Stimulated activated CD4-positive, alpha-beta T cell treated with anti-CD3 and anti-CD28 coated beads, TNF-alpha, amount 100 ng/mL, for 24 hours (primary cell): ENCODE measurements at regions not wholly inside any gene's neighbourhood (a gene's known extent, or its start where the extent isn't known, plus 50 kb on each side); places are given as distances from the start of the nearest gene placed in this dataset.
"Not testable (repeated sequence)": the region's sequence is repeated elsewhere in the genome, so short reads cannot be mapped to it uniquely, and the experiment has no call there.

Experiments used
- DNase-seq, 3 experiments: peaks; one replicate each; pipeline ENCODE4 v3.0.0-alpha.2; 2020; ENCODE audit warnings: low read depth in 3 of 3

DNA sequence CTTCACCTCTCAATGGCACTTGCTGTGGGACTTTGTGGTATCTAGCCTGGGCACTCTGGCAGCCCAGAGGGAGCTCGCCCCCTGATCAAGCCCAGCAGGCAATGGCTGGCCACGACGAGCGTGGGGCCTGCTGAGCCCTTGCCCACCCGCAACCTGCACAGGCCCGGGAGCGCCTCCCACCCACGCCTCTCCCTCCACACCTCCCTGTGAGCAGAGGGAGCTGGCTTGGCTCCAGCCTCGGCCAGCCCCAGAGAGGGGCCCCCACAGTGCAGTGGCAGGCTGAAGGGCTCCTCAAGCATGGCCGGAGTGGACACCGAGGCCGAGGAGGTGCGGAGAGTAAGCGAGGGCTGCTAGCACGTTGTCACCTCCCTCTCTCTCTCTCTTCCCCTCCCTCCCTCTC is 595.8 kb downstream of the TRIML1 start:
- no peak for DNase-seq

DNA sequence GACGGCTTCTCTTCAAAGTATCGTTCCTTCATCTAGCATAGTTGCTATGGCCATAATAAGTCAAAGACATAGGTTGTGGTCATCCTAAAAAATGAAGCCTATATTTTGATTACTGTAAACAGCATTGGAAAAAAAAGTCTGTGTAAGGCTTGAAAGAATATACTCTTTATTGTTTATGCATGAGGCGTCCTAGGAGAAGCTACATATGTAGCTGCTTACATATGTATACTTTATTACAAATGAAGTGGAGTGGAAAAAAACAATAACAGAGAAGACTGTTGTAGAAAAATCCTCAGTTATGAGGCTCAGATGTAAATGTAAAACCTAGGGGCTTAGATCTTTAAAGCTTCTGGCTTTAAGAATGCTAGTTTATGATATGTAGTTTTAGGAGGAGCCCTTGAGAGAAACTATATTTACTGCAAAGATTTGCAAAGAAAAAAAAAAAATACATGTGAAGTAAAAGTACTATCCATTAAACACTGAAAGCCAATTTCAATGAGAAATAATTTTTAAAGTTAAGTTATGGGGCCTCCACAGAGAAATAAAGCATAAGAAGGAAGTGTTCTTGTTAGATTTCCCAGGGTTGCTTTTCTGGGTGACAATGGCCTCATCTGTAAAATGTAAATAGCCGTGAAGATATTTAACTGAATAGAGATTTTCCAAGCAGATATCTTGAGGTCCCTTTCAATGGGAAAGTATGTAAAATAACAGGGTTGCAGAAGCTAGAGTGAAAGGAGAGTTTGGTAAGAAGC is 598.2 kb downstream of the TRIML1 start:
- no peak for DNase-seq

DNA sequence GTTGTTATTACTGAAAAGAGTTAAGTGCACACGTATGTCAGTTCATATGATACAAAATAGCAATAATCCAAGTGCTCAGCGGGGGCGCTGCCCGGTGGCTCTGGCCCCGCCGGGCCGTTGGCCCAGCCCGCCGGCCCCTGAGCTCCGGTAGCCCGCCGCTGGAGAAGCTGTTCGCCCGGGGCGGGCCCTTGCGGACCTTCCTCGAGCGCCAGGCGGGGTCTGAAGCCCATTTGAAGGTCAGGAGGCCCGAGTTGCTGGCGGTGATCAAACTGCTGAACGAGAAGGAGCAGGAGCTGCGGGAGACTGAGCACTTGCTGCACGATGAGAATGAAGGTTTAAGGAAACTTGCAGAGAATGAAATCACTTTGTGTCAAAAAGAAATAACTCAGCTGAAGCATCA is 599.0 kb downstream of the TRIML1 start:
- DNase-seq, result not testable (repeated sequence)

DNA sequence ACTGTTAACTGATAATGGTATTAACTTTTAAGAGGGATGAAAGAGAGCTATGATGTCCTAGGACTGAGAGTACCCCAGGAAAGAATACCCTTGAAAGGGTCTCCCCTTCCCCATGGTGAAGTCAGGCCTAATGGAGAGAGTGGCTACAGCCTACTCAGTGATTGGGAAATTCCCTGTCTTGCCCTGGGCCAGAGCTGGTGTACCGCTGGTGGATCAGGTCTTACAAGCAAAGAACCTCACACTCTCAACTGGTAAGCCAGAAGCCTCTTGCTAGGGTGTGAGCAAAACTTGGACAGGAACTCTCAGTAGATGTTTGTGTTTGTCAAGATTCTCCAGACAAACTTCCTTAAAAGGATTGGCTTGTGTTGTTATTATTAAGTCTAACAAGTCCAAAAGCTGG is 600.9 kb downstream of the TRIML1 start:
- DNase-seq, result not testable (repeated sequence)

DNA sequence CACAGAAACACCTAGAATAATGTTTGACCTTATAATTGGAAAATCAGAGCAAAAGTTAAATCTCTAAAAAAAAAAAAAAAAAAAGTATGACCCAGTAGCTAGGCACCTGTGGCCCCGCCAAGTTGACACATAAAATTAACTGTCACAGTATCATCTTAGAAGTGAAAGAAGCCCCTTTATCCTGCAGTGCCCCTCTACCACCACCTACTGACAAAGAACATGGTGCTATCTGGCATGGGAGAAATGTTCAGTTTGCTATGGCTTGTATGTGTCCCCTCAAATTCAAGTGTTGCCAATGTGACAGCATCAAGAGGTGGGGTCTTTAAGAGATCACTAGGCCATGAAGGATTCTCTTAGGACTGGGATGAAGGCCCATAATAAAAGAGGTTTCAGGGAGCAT is 601.5 kb downstream of the TRIML1 start:
- DNase-seq, result not testable (repeated sequence)

DNA sequence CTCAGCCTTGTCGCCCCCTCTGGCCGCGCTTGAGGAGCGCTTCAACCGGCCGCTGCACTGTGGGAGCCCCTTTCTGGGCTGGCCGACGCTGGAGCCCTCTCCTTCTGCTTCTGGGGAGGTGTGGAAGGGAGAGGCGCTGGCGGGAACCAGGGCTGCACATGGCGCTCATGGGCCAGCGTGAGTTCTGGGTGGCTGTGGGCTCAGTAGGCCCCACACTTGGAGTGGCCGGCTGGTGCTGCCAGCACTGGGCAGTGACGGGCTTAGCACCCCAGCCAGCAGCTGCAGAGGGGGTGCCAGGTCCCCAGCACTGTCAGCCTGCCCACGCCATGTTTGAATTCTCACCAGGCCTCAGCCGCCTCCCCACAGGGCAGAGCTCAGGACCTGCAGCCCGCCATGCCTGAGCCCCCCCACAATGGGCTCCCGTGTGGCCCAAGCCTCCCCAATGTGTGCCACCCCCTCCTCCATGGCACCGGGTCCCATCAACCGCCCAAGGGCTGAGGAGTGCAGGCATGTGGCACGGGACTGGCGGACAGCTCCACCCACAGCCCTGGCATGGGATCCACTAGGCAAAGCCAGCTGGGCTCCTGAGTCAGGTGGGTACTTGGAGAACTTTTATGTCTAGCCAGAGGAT is 615.2 kb downstream of the TRIML1 start:
- DNase-seq, result no peak

DNA sequence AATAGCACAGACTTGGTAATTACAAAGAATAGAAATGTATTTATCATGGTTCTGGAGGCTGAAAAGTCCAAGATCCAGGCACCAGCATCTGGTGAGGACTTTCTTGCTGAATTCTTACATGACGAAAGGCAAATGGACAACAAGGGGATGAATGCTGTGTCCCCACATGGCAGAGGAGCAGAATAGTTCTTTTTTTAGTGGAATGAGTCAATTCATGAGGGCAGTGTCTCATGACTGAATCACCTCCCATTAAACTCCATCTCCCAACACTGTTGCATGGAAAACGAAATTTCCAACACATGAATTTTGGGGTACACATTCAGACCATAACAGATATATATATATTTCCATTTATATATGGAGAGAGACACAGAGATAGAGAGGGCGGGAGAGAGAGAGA is 628.3 kb downstream of the TRIML1 start:
- no peak for DNase-seq

DNA sequence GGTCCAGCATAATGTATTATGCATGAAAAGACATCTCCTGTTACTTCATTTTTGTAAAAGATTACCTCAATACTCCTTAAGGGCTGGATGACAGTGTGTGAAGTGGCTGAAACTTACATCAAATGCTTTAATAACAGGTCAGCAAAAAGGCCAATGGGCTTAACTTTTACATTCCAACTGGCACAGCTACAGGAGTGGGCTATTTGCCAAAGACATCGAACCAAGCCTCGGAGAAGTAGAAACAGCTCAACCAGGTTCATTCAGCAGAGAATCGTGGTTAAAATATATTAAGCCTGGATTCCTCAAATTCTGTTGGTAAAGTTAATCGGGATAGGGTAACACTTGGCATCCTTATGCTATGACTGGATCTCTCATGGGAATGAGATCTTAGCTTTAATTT is 639.7 kb downstream of the TRIML1 start:
- no peak for DNase-seq

DNA sequence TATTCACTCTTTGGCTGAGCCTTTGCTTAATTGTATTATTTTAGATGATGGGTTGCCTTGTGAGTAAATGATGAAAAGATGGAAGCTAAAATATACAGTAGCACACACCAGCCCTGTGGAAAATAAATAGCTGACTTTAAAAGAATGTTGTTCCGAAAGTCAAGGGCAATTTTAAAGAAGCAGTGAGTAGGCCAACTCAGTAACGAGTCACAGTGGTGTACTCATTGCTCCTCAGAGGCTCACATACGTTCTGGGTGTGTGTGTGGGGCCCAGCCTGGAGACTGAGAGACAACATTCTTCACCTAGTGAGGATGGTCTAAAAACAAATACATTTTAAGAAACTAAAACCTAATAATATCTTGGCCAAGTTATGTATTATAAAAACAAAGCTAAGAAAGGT is 640.3 kb downstream of the TRIML1 start:
- no peak for DNase-seq

DNA sequence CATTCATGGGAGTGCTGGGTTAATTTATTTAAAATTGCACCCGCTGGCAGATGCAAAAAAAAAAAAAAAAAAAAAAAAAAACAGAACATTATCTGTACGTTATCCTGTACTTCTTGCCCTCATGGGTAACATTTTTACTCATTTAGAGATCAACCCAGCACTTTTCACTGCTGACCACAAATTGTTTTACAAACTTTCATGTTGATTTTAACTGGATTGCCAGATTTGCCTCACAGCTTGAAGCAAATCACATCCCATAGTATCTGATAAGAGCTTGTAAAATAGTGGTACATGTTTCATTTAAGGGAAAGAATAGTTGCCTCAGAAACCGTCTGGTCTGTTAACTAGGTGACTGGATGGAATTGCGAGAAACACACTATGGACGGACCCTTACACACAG is 640.8 kb downstream of the TRIML1 start:
- DNase-seq, result no peak

DNA sequence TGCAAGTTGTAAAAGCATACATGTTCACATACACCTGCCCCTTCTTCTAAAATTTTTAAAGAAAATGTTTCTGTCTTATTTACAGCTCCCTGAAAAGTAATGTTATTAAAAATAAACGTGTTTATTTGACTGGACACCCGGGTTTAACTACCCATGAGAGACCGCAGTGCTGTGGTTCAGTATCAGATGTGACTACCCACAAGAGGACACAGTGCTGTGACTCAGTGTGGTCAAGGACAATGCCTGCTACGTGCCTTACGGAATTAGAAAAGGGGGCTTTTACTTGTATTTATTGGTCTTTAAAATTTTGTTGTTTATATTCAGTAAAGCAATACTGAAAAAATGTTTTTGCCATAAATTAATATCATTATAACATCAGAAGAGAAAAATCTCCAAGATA is 641.4 kb downstream of the TRIML1 start:
- no peak for DNase-seq

DNA sequence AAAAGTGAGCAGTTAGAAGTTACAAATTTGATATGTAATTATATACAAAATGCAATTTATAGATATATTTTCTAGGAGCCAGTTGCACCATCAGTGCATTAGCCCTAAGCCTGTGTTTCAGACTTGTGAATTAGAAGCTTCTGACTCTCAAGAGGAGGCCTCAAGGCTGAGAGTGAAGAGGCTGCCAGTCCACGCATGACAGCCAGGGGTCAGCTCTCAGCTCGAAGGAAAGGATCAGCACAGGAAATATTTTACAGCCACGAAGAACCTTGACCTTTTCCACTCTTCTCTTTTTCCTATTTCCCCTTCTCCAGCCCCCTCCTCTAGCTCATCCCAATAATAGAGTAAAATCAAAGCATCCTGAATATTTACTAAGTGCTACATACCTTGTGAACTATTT is 642.4 kb downstream of the TRIML1 start:
- DNase-seq, result no peak

DNA sequence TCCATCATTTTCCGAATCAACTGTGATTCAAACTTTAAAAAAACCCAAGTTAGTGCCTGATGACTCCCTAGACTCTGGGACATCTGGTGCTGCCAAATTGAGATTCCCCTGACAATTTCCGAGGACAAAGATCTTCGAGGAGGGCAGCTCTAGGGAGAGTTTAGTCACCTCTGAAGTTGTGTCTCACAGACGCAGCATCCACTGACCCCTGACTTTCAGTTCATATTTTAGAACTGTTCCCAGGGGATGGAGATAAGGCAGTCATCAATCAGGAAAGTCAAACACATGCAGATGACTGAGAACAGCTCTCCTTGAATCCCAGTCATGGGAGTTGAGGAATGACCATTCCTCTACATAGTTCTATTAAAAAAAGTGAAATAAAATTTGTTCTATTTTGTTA is 643.9 kb downstream of the TRIML1 start:
- DNase-seq, result no peak

DNA sequence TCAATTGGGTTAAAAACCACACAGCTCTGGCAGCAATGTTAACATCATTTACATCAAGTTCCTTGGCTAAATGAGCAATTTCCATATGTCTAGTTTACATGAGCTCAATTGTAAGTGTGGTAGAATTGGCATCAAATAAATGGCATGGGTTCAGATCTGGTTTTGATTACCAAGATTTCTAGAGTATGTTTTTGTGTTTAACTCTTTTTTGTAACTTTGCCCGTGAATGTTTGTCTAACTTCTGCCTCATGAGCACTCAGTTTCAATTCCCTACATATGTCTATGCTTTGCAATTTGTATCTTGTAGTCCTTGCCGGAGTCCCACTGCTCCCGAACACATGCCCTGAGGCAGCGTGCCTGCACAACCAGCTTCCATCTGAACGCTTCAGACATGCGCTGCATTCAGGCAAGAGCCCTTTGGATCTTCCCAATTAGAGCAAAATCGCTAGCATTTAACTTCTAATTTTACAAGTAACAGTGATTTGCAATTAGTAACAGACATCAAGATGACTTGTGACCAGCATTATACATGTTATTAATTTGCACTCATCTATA is 644.4 kb downstream of the TRIML1 start:
- no peak for DNase-seq

DNA sequence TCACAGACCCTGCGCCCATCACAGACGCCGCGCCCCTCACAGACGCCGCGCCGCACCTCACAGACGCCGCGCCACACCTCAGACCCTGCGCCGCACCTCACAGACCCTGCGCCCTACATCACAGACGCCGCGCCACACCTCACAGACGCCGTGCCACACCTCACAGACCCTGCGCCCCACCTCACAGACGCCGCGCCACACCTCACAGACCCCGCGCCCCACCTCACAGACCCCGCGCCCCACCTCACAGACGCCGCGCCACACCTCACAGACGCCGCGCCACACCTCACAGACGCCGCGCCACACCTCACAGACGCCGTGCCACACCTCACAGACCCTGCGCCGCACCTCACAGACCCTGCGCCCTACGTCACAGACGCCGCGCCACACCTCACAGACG is 657.4 kb downstream of the TRIML1 start:
- not testable (repeated sequence) for DNase-seq

DNA sequence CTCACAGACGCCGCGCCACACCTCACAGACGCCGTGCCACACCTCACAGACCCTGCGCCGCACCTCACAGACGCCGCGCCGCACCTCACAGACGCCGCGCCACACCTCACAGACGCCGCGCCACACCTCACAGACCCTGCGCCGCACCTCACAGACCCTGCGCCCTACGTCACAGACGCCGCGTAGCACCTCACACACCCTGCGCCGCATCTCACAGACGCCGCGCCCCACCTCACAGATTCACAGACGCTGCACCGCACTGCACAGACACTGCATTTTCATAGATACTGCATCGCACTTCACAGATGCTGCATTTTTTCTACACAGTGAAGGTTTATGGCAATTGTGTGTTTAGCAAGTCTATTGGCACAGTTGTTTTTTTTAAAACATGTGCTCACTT is 657.8 kb downstream of the TRIML1 start:
- DNase-seq, result not testable (repeated sequence)

DNA sequence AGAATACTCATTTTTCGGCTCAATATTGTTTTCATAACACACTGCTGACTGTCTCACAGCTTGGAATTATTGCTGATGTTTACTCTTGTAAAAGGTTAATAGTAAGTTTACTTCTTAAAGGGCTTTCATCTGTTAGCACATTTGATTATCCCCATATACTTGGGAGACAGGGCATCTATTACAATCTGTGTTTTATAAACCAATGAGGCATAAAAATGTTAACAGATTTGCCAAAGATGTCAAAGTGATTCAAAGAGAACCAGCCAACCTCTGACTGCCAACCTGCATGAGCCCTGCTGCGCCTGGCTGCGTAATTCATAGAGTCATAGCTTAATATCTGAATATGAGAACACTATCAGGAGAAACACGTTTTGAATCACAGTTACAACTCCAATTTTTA is 665.6 kb downstream of the TRIML1 start:
- no peak for DNase-seq

DNA sequence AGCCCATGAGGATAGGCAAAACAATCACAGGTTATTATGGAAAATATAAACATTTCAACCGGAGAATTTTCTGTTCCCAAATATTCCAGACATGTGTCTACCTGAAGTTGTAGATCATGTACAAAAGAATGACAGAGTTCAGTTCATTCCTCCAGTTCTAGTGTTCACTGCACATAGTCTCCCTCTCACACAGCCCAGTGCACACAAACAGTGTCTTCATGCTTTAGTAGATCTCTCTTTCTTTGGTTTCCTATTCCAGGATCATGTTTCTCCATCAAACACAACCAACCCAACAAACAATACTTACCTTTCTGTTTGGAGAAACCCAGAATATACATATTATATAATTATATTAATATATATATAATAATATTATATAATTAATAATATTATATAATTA is 671.9 kb downstream of the TRIML1 start:
- no peak for DNase-seq

DNA sequence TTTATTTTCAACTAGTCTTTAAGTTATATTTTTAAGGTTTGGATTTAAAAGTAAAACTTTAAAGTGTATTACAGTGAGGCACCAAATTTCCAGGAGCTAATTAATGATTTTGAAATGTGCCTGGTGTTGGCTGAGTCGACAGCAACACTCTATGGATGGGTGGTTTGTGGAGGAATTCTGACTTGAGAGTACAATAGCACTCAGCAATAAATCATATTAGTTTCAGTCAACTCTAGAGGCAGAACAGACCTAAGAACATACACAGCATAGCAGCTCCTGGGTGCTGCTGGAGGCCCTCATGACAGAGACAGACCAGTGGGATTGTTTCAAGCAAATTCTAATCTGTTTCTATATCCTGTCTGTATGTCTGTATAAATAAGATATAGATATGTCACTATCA is 673.4 kb downstream of the TRIML1 start:
- DNase-seq, result no peak

DNA sequence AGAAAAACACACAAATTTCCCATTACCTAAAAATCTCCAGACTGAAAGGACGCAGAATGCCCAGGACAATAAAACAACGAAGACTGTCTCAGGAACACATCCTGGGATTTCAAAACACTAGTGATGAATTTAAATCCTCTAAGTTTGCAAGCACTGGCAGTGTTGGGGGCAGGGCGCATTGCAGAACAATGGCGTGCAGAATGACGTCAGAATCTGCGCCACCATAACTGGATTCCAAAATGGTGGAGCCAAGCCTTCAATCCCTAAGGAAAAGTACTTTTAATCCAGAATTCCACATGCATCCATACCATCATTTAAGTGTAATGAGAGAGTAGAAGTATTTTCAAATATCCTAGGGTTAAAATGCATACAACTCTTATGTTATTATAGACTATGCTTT is 679.1 kb downstream of the TRIML1 start:
- no peak for DNase-seq

DNA sequence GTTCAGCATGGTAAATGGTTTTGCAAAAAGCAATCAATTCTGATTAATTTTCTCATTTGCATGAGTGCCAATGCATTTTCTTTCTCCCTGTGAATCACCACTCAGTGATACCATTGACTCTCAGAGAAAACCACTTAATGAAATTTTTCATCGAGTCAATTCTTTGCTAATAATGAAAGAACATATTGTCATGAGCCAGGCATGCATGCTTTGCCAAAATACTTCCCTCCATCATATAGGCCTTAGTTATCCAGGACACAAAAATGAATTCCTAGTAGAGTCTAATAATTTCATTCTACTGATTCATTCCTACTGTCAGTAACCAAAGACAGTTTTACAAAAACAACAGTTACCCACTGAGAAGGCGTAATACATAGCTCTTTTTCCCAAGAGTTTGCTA is 680.0 kb downstream of the TRIML1 start:
- no peak for DNase-seq

DNA sequence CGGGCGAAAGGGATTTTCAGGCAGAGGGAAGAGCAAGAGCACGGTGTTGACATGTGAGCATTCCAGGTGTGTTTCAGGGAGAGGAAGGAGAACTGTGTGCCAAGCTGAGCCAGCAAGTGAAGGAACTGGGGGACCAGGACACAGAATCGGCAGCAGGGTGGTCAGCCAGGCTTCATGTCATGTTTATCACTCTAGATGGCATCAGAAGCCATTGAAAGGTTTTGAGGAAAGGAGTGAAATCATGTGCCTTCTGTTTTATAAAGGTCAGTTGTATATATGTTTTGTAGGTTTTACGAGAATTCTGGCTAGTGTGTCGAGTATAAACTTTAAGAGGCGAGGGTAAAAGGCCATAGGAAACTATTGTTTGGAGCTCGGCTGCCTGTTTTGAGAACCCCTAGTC is 682.3 kb downstream of the TRIML1 start:
- DNase-seq, result no peak

DNA sequence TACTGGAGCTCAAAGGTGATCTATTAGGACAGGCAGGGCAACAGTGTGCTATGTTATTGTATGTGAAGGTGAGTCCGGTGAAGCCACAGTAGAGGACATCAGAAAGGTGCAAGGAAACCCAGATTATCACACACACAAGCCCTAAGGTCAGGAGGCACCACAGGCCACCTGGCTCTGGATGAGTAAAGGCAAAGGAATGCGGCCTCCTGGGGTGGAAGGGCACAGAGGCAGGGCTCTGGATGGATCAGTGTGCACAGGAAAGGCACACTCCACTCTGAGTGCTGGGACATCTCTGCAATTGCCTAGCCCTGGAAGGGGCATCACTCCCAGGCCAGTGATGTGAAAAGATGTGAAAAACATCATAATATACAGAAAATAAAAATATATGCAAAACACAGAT is 683.5 kb downstream of the TRIML1 start:
- DNase-seq, result no peak

DNA sequence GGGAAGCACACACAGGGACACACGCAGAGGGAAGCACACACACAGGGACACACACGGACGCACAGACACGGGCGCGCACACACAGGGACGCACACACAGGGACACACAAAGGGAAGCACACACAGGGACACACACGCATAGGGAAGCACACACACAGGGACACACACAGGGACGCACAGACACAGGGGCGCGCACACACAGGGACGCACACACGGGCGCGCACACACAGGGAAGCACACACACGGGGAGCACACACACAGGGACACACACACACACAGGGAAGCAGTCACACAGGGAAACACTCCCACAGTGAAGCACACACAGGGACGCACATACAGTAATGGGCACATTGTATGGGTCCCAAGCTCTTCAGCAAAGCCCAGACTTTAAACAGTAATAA is 685.3 kb downstream of the TRIML1 start:
- no peak for DNase-seq
